ENCODE measurements at regions not wholly inside any gene's neighbourhood (a gene's known extent, or its start where the extent isn't known, plus 50 kb on each side); places are given as distances from the start of the nearest gene placed in this dataset.

DNA sequence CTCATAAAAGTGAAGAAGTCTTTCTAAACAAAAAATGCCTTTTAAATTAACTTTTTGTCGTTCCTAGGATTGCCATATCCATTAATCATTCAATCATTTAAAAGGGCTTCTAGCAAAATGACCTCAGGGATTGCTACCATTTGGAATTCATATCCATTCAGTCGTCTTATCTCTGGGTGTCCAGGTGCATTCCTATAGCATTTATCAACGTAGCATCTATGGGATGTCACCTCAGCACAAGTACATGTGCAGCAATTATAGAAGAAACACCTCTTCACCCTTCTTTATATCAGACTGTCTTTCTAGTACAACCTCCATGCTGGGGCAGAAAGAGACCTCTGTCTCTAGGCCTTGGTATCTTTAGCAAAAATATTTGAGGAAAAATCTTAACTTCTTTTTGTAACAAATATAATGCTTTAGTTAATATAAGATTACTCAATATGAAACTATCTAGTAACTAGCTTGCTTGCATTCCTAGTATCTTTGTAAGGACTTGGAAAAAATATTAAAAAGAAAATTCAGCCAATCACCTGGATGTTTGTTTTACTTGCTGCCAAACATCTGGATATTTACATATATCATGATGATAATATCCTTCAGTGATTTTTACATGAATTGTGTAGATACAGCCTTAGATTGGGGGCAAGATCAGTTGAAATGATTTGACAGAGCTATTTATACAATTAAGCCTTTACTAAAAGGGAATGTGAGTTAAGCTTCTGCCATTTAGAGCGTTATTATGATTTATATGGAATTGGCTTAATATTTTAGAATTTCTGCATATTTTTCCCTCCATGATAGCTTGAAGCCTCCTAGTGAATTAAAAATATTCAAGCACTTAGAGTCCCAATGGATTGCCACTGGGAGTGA lies 356.8 kb downstream of the HDGFL1 start:
- Histone ChIP-seq H3K9me3 (ENCODE audit: control insufficient read depth in 1 of 2, insufficient read depth in 1 of 2, low read depth in 1 of 2, low read length in 2 of 2) (no peaks in the 10 kb centered on the region; a peak in 2 of 4 replicates), H3K36me3 (ENCODE audit: control insufficient read depth in 1 of 2, insufficient read depth in 2 of 2, low read length in 2 of 2) (no peaks in the 10 kb centered on the region), H3K27ac (ENCODE audit: low read depth, low read length) (no peak overlapping the region), H3K9ac (ENCODE audit: low read length) (no peak overlapping the region), H3K79me2 (ENCODE audit: insufficient read depth, low read length) (no peaks in the 10 kb centered on the region), H3K4me2 (ENCODE audit: low read length) (no peak overlapping the region), H4K20me1 (ENCODE audit: insufficient read depth) (no peaks in the 10 kb centered on the region), H3K9me2 (ENCODE audit: insufficient read depth) (no peaks in the 10 kb centered on the region), H3K4me1 (ENCODE audit: control insufficient read depth in 1 of 2, insufficient read depth in 2 of 2, low read length in 2 of 2) (no peaks in the 10 kb centered on the region), H2AFZ (ENCODE audit: low read depth, low read length, poor library complexity, severe bottlenecking) (no peak overlapping the region), H3K27me3 (ENCODE audit: insufficient read depth, low read length) (no peaks in the 10 kb centered on the region), H3K4me3 (replicated peaks in 1 of 2; ENCODE audit: low read depth in 1 of 2, low read length in 2 of 2) (no peak overlapping the region)
- ChIA-PET RAD21 (ENCODE audit: low non-redundant PET in 1 of 2, low total read pairs in 2 of 2, uncharacterized antibody in 2 of 2, unreplicated experiment in 2 of 2) (no interaction called here), CTCF (no interaction called here), POLR2A (no interaction called here)
- no peak for ATAC-seq
- BruUV-seq (replicated peaks): no TSS peak
- no peak for DNase-seq (ENCODE audit: low read depth, low spot score)
- intact Hi-C loops (cut with micrococcal nuclease): no loop called here
- TF ChIP-seq SIN3A (IDR thresholded peaks at IDR 0.05; ENCODE audit: low read depth) (no peak), EZH2 (IDR thresholded peaks at IDR 0.05) (no peak), FOSL1 (IDR thresholded peaks at IDR 0.05; ENCODE audit: low read depth) (no peak)

DNA sequence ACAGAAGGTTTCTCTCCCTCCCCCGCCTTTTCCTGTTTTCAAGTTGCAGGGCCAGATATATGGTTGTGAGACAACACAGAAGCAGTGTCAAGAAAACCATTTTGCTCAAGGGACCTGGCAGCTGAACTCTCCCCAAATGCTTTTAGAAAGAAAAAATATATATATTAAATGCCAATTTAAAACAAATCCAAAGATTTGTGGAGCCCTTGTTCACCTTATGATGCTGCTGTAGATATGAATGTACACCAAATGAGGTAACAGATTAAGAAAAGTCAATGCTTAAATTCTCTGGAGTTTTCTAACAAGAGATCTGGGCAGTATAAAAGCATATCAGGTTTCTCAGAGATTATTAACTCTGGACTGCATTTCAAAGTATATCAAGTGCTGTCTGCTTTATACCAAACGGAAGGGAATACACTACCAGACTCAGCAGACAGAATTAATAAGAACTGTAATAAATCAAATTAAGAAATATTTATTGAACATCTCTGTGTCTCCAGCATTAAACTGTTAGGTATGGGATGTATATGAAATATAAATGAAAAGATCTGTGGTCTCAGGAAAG lies 357.5 kb downstream of the HDGFL1 start:
- Histone ChIP-seq H2AFZ (ENCODE audit: low read depth, low read length, poor library complexity, severe bottlenecking) (no peak overlapping the region), H3K9ac (ENCODE audit: low read length) (no peak overlapping the region), H3K4me3 (replicated peaks in 1 of 2; ENCODE audit: low read depth in 1 of 2, low read length in 2 of 2) (no peak overlapping the region), H3K36me3 (ENCODE audit: control insufficient read depth in 1 of 2, insufficient read depth in 2 of 2, low read length in 2 of 2) (no peaks in the 10 kb centered on the region), H3K4me2 (ENCODE audit: low read length) (no peak overlapping the region), H3K79me2 (ENCODE audit: insufficient read depth, low read length) (no peaks in the 10 kb centered on the region), H3K4me1 (ENCODE audit: control insufficient read depth in 1 of 2, insufficient read depth in 2 of 2, low read length in 2 of 2) (no peaks in the 10 kb centered on the region), H4K20me1 (ENCODE audit: insufficient read depth) (no peaks in the 10 kb centered on the region), H3K9me2 (ENCODE audit: insufficient read depth) (no peaks in the 10 kb centered on the region), H3K9me3 (ENCODE audit: control insufficient read depth in 1 of 2, insufficient read depth in 1 of 2, low read depth in 1 of 2, low read length in 2 of 2) (no peaks in the 10 kb centered on the region; a peak in 2 of 4 replicates), H3K27ac (ENCODE audit: low read depth, low read length) (no peak overlapping the region), H3K27me3 (ENCODE audit: insufficient read depth, low read length) (no peaks in the 10 kb centered on the region)
- CTCF ChIA-PET: no interaction called here
- POLR2A ChIA-PET: no interaction called here
- RAD21 ChIA-PET (ENCODE audit: low non-redundant PET in 1 of 2, low total read pairs in 2 of 2, uncharacterized antibody in 2 of 2, unreplicated experiment in 2 of 2): no interaction called here
- BruUV-seq (replicated peaks): no TSS peak
- ATAC-seq (no peak), DNase-seq (ENCODE audit: low read depth, low spot score) (no peak)
- intact Hi-C loops (cut with micrococcal nuclease): no loop called here
- TF ChIP-seq CEBPB (IDR thresholded peaks at IDR 0.05; ENCODE audit: low read depth) (no peak), EZH2phosphoT487 (IDR thresholded peaks at IDR 0.05; ENCODE audit: borderline replicate concordance) (no peak)
